Endodermal cell (in vitro differentiated cells): ENCODE measurements at regions not wholly inside any gene's neighbourhood (a gene's known extent, or its start where the extent isn't known, plus 50 kb on each side); places are given as distances from the start of the nearest gene placed in this dataset.

ENCODE experiments used
- DNase-seq: peaks from one replicate; pipeline ENCODE4 v3.0.0-alpha.2; 2017
- H3K27ac ChIP-seq: 2 replicates; pipeline ENCODE4 v1.5.1; 2013; ENCODE audit warnings: mild to moderate bottlenecking, low read depth, low read length, moderate library complexity
- H3K27me3 ChIP-seq: 2 replicates; pipeline ENCODE4 v1.6.1; 2013; ENCODE audit warnings: mild to moderate bottlenecking, low read length, moderate library complexity; ENCODE audit not compliant: insufficient read depth, control insufficient read depth, poor library complexity, severe bottlenecking
- H3K36me3 ChIP-seq: 2 replicates; pipeline ENCODE4 v1.7.0; 2013; ENCODE audit warnings: mild to moderate bottlenecking, low read length, moderate library complexity; ENCODE audit not compliant: control insufficient read depth, insufficient read depth
- H3K4me1 ChIP-seq: one replicate; pipeline ENCODE4 v1.7.0; 2013; ENCODE audit warnings: low read length; ENCODE audit not compliant: control insufficient read depth, insufficient read depth
- H3K4me3 ChIP-seq: 2 replicates; pipeline ENCODE4 v1.5.1; 2013; ENCODE audit warnings: mild to moderate bottlenecking, low read length, moderate library complexity
- H3K9ac ChIP-seq: 2 replicates; pipeline ENCODE4 v1.6.1; 2013; ENCODE audit warnings: mild to moderate bottlenecking, low read length, moderate library complexity; ENCODE audit not compliant: poor library complexity, severe bottlenecking; ENCODE audit errors: extremely low read depth
- H3K9me3 ChIP-seq: 2 replicates; pipeline ENCODE4 v1.6.1; 2013; ENCODE audit warnings: mild to moderate bottlenecking, low read length, moderate library complexity; ENCODE audit not compliant: control insufficient read depth
- H3K27ac Mint-ChIP-seq: 2 replicates; pipeline ENCODE4 v1.8.0; 2020; ENCODE audit warnings: mixed read lengths
- H3K27me3 Mint-ChIP-seq: 2 replicates; pipeline ENCODE4 v1.8.0; 2021; ENCODE audit warnings: mild to moderate bottlenecking, mixed read lengths; ENCODE audit not compliant: insufficient read depth
- H3K36me3 Mint-ChIP-seq: 2 replicates; pipeline ENCODE4 v1.8.0; 2020; ENCODE audit warnings: low read depth, mixed read lengths
- H3K4me1 Mint-ChIP-seq: 2 replicates; pipeline ENCODE4 v1.8.0; 2020; ENCODE audit warnings: mixed read lengths
- H3K4me3 Mint-ChIP-seq: 2 replicates; pipeline ENCODE4 v1.8.0; 2020; ENCODE audit warnings: mild to moderate bottlenecking, moderate library complexity, mixed read lengths
- H3K9me3 Mint-ChIP-seq: 2 replicates; pipeline ENCODE4 v1.8.0; 2020; ENCODE audit warnings: mild to moderate bottlenecking, mixed read lengths
- WGBS, 2 experiments: methylation state at CpG; one replicate each; pipeline versions ENCODE4 v1.1.5 to v1.1.7; 2013; ENCODE audit warnings: missing lambda C conversion rate in 2 of 2, mixed read lengths in 1 of 2; ENCODE audit not compliant: insufficient coverage in 1 of 2, insufficient read length in 1 of 2; 5-methylcytosine and 5-hydroxymethylcytosine counted together
- TF ChIP-seq, protein P1 (sequence below): fragments of 200-600 bp; sonication (generic); conservative IDR thresholded peaks from 2 replicates; pipeline ENCODE4 v1.5.0; 2021; ENCODE audit warnings: antibody characterized with exemption, mild to moderate bottlenecking

DNA sequence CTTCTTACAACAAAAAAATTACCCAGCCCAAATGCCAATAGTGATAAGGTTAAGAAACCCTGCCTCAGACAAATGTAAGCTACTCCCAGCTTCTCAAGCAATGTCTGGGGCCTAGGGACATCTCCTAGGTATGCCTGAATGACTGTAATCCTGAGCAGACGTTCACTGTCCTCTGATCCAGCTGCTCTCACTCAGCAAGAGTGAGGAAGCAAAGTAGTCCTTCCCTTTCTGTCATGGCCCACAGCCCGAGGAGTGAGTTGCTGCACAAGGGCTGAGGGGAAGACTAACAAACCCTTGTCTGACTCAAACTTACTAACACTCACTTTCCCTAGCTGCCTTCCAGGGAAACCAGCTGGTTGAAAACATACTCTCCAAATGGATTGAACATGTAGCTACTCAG lies 124.9 kb upstream of the TNFSF4 start:
- peaks cover 3% of the 10 kb centered on the region for H3K36me3 Mint-ChIP-seq
- H3K4me1 ChIP-seq, result peaks cover 4% of the 10 kb centered on the region
- no peaks in the 10 kb centered on the region for H3K27me3 ChIP-seq
- H3K27ac ChIP-seq, result no peak overlapping the region
- no peak for DNase-seq
- H3K27me3 Mint-ChIP-seq, result no peaks in the 10 kb centered on the region
- no peaks in the 10 kb centered on the region for H3K9me3 ChIP-seq
- H3K4me3 ChIP-seq, result no peak overlapping the region
- TF ChIP-seq, protein P1, sequence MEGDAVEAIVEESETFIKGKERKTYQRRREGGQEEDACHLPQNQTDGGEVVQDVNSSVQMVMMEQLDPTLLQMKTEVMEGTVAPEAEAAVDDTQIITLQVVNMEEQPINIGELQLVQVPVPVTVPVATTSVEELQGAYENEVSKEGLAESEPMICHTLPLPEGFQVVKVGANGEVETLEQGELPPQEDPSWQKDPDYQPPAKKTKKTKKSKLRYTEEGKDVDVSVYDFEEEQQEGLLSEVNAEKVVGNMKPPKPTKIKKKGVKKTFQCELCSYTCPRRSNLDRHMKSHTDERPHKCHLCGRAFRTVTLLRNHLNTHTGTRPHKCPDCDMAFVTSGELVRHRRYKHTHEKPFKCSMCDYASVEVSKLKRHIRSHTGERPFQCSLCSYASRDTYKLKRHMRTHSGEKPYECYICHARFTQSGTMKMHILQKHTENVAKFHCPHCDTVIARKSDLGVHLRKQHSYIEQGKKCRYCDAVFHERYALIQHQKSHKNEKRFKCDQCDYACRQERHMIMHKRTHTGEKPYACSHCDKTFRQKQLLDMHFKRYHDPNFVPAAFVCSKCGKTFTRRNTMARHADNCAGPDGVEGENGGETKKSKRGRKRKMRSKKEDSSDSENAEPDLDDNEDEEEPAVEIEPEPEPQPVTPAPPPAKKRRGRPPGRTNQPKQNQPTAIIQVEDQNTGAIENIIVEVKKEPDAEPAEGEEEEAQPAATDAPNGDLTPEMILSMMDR, result no peak
- no peak overlapping the region for H3K9ac ChIP-seq
- H3K4me3 Mint-ChIP-seq, result no peak overlapping the region
- peaks cover 2% of the 10 kb centered on the region for H3K9me3 Mint-ChIP-seq
- peaks cover 3% of the 10 kb centered on the region for H3K36me3 ChIP-seq
- H3K4me1 Mint-ChIP-seq, result peaks cover 11% of the 10 kb centered on the region
- H3K27ac Mint-ChIP-seq, result no peak overlapping the region
- 87 to 90% methylated on average over 1 to 2 of the region's 2 CpGs for WGBS, 2 experiments

DNA sequence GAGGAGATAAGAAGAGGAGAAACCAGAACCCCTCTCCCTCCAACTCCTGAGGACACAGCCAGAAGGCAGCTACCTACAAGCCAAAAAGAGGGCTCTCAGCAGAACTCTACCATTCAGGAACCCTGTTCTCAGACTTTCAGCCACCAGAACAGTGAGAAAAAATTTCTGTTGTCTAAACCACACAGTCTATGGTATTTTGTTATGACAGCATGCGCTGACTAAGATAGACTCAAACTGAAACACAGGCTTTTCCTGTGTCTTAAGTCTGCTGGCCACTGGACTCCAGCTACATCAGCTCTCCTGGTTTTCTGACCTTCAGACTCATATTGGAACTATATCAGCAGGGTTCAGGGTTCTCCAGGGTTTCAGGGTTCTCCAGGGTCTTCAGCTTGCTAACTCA lies 126.5 kb upstream of the TNFSF4 start:
- Histone ChIP-seq H3K9me3 (no peaks in the 10 kb centered on the region), H3K36me3 (peaks cover 3% of the 10 kb centered on the region), H3K4me1 (peaks cover 7% of the 10 kb centered on the region), H3K9ac (no peak overlapping the region), H3K27ac (no peak overlapping the region), H3K27me3 (no peaks in the 10 kb centered on the region), H3K4me3 (no peak overlapping the region)
- no peaks in the 10 kb centered on the region for H3K27me3 Mint-ChIP-seq
- H3K36me3 Mint-ChIP-seq, result peaks cover 3% of the 10 kb centered on the region
- WGBS, 2 experiments, result 100% methylated on average over 1 of the region's 1 CpG
- no peak overlapping the region for H3K27ac Mint-ChIP-seq
- no peak for DNase-seq
- H3K4me1 Mint-ChIP-seq, result peaks cover 11% of the 10 kb centered on the region
- TF ChIP-seq, protein P1, result no peak
- no peaks in the 10 kb centered on the region for H3K9me3 Mint-ChIP-seq
- no peak overlapping the region for H3K4me3 Mint-ChIP-seq

DNA sequence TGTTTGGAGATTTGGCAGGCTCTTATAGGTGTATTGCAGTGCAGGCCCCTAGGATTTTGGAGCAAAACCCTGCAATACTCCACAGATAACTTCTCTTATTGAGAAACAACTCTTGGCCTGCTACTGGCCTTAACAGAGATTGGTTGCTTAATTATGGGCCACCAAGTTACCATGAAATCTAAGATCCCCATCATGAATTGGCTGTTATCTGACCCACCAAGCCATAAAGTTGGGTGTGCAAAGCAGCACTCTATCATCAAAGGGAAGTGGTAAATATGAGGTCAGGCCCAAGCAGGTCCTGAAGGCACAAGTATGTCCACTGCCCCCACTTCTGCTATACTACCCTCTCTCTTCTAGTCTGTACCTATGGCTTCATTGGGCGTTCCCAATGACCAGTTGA lies 130.0 kb upstream of the TNFSF4 start:
- H3K27ac Mint-ChIP-seq, result no peak overlapping the region
- H3K9me3 ChIP-seq, result no peaks in the 10 kb centered on the region
- no peak overlapping the region for H3K27ac ChIP-seq
- DNase-seq, result no peak
- H3K36me3 Mint-ChIP-seq, result peaks cover 3% of the 10 kb centered on the region
- H3K4me1 ChIP-seq, result peaks cover 5% of the 10 kb centered on the region
- no peaks in the 10 kb centered on the region for H3K27me3 Mint-ChIP-seq
- WGBS, 2 experiments, result 41% methylated on average over 1 of the region's 1 CpG; no CpG with 5 or more reads in 1 of the 2 experiments
- H3K27me3 ChIP-seq, result no peaks in the 10 kb centered on the region
- peaks cover 3% of the 10 kb centered on the region for H3K36me3 ChIP-seq
- H3K4me3 ChIP-seq, result no peak overlapping the region
- H3K4me1 Mint-ChIP-seq, result peaks cover 12% of the 10 kb centered on the region
- no peak overlapping the region for H3K4me3 Mint-ChIP-seq
- no peaks in the 10 kb centered on the region for H3K9me3 Mint-ChIP-seq
- no peak overlapping the region for H3K9ac ChIP-seq
- TF ChIP-seq, protein P1, result no peak
